ENCODE measurements at regions not wholly inside any gene's neighbourhood (a gene's known extent, or its start where the extent isn't known, plus 50 kb on each side); places are given as distances from the start of the nearest gene placed in this dataset.

- intact Hi-C loops (cut with DNase I), result loop anchor here (5.0 kb wide), 1 partner anchor 182 kb away; no protein-coding TSS in a partner anchor
- DNase-seq (ENCODE audit: missing footprints) (peak; percentile 98), ATAC-seq (peak; percentile 89)
These were observed 139.0 kb downstream of the DDX1 start for GRCh38 chr2:15730545-15731212.

GRCh38 chr2:15731213-15731888 is 139.7 kb downstream of the DDX1 start:
- no peak for DNase-seq (ENCODE audit: missing footprints)

GRCh38 chr2:15731889-15732271 is 140.2 kb downstream of the DDX1 start:
- no peak for ATAC-seq
- intact Hi-C loops (cut with DNase I), result loop anchor here (5.0 kb wide), 1 partner anchor 180 kb away; no protein-coding TSS in a partner anchor
- no peak for DNase-seq (ENCODE audit: missing footprints)

More at GRCh38 chr2:15731213-15731888, 139.7 kb downstream of the DDX1 start:
- ATAC-seq, result no peak
- intact Hi-C loops (cut with DNase I), result loop anchor here (5.0 kb wide), 1 partner anchor 181 kb away; no protein-coding TSS in a partner anchor

GRCh38 chr2:15732341-15733077 is 140.8 kb downstream of the DDX1 start:
- intact Hi-C loops (cut with DNase I), result loop anchor here (5.0 kb wide), 1 partner anchor 180 kb away; no protein-coding TSS in a partner anchor

GRCh38 chr2:15733867-15734673 is 142.4 kb downstream of the DDX1 start:
- no peak for ATAC-seq
- no peak for DNase-seq (ENCODE audit: missing footprints)
- intact Hi-C loops (cut with DNase I), result loop anchor here (5.0 kb wide), 1 partner anchor 178 kb away; no protein-coding TSS in a partner anchor

More at GRCh38 chr2:15732341-15733077, 140.8 kb downstream of the DDX1 start:
- DNase-seq (ENCODE audit: missing footprints), result no peak
- ATAC-seq, result no peak

GRCh38 chr2:15734674-15735483 is 143.2 kb downstream of the DDX1 start:
- intact Hi-C loops (cut with DNase I), result loop anchor here (5.0 kb wide), 1 partner anchor 177 kb away; no protein-coding TSS in a partner anchor
- ATAC-seq, result peak; percentile 66

GRCh38 chr2:15735484-15736326 is 144.0 kb downstream of the DDX1 start:
- ATAC-seq, result no peak
- DNase-seq (ENCODE audit: missing footprints), result no peak
- intact Hi-C loops (cut with DNase I), result no loop called here

More at GRCh38 chr2:15734674-15735483, 143.2 kb downstream of the DDX1 start:
- no peak for DNase-seq (ENCODE audit: missing footprints)

GRCh38 chr2:15736396-15737180 is 144.9 kb downstream of the DDX1 start:
- ATAC-seq, result no peak
- intact Hi-C loops (cut with DNase I), result no loop called here
- DNase-seq (ENCODE audit: missing footprints), result no peak

- intact Hi-C loops (cut with DNase I), result no loop called here
- no peak for DNase-seq (ENCODE audit: missing footprints)
- ATAC-seq, result no peak
These were observed 145.9 kb downstream of the DDX1 start for GRCh38 chr2:15737314-15738224.

GRCh38 chr2:15738225-15738546 is 146.5 kb downstream of the DDX1 start:
- DNase-seq (ENCODE audit: missing footprints) (no peak), ATAC-seq (no peak)
- intact Hi-C loops (cut with DNase I), result no loop called here

- ATAC-seq (no peak), DNase-seq (ENCODE audit: missing footprints) (no peak)
- intact Hi-C loops (cut with DNase I), result no loop called here
These were observed 147.3 kb downstream of the DDX1 start for GRCh38 chr2:15738943-15739342.

- no peak for ATAC-seq
- intact Hi-C loops (cut with DNase I), result loop anchor here (5.0 kb wide), 1 partner anchor 103 kb away; no protein-coding TSS in a partner anchor
These were observed 153.2 kb downstream of the DDX1 start for GRCh38 chr2:15744820-15745219.

GRCh38 chr2:15745350-15745749 is 153.7 kb downstream of the DDX1 start:
- DNase-seq (ENCODE audit: missing footprints) (no peak), ATAC-seq (no peak)
- intact Hi-C loops (cut with DNase I), result loop anchor here (5.0 kb wide), 1 partner anchor 103 kb away; no protein-coding TSS in a partner anchor

More at GRCh38 chr2:15744820-15745219, 153.2 kb downstream of the DDX1 start:
- no peak for DNase-seq (ENCODE audit: missing footprints)

- ATAC-seq (no peak), DNase-seq (ENCODE audit: missing footprints) (no peak)
- intact Hi-C loops (cut with DNase I), result loop anchor here (5.0 kb wide), 1 partner anchor 104 kb away; no protein-coding TSS in a partner anchor
These were observed 154.4 kb downstream of the DDX1 start for GRCh38 chr2:15745907-15746702.

All from Right ventricle myocardium inferior (tissue), 1 donor.